SK-N-MC (cell line): ENCODE measurements at regions not wholly inside any gene's neighbourhood (a gene's known extent, or its start where the extent isn't known, plus 50 kb on each side); places are given as distances from the start of the nearest gene placed in this dataset.

Source experiments
- EZH2 ChIP-seq: fragments of 200-600 bp; sonication (generic); IDR thresholded peaks from one replicate; pipeline ENCODE4 v1.6.1; 2017; ENCODE audit warnings: antibody characterized with exemption
- POLR2AphosphoS5 ChIP-seq: IDR thresholded peaks from 2 replicates; pipeline ENCODE4 v1.6.1; 2012; ENCODE audit warnings: mild to moderate bottlenecking, low read depth, low read length, borderline replicate concordance

DNA sequence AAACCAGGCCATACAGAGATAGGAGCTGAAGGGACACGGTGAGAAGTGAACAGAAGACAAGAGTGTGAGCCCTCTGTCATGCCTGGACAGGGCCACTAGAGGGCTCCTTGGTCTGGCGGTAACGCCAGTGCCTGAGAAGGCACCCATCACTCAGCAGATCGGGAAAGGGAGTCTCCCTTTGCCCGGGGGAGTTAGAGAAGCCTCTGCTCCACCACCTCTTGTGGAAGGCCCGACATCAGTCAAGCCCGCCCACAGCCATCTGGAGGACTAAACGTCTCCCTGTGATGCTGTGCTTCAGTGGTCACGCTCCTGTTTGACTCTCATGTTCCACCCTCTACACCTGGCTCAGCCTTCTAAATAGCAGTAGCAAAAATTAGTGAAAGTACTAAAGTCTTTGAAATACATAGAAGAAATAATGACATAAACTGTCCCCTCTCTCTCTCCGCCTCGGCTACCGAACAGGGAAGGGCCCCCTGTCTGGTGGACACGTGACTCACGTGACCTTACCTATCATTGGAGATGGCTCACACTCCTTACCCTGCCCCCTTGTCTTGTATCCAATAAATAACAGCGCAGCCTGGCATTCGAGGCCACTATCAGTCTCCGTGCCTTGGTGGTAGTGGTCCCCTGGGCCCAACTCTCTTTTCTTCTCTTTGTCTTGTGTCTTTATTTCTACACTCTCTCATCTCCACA, 66.7 kb downstream of the RPP21 start:
- TF ChIP-seq POLR2AphosphoS5 (no peak), EZH2 (no peak)
